GM23248 (cell line): ENCODE measurements at regions not wholly inside any gene's neighbourhood (a gene's known extent, or its start where the extent isn't known, plus 50 kb on each side); places are given as distances from the start of the nearest gene placed in this dataset.
A peak's percentile ranks its signal among the peaks of the same experiment; 100 is the strongest.

ENCODE experiments used
- DNase-seq: peaks from one replicate; pipeline ENCODE4 v3.0.0-alpha.2; 2015
- H2AFZ ChIP-seq: fragments of 200-600 bp; sonication (generic); 2 replicates; pipeline ENCODE4 v1.6.1; 2016; ENCODE audit warnings: antibody characterized with exemption
- H3F3A ChIP-seq: fragments of 200-600 bp; sonication (generic); 2 replicates; pipeline ENCODE4 v1.6.1; 2016; ENCODE audit warnings: mild to moderate bottlenecking, antibody characterized with exemption, mixed run types; ENCODE audit not compliant: insufficient read depth
- H3K27ac ChIP-seq: fragments of 200-600 bp; sonication (generic); 2 replicates; pipeline ENCODE4 v1.5.1; 2016; ENCODE audit warnings: mild to moderate bottlenecking
- H3K27me3 ChIP-seq: fragments of 200-600 bp; sonication (generic); replicated peaks from 2 replicates; pipeline ENCODE4 v1.6.1; 2016; ENCODE audit warnings: mild to moderate bottlenecking; ENCODE audit not compliant: insufficient read depth
- H3K36me3 ChIP-seq: fragments of 200-600 bp; sonication (generic); 2 replicates; pipeline ENCODE4 v1.6.1; 2016; ENCODE audit warnings: low read depth, mild to moderate bottlenecking
- H3K4me1 ChIP-seq: fragments of 200-600 bp; sonication (generic); 2 replicates; pipeline ENCODE4 v1.6.1; 2016; ENCODE audit warnings: mild to moderate bottlenecking; ENCODE audit not compliant: insufficient read depth
- H3K4me2 ChIP-seq: fragments of 200-600 bp; sonication (generic); one replicate; pipeline ENCODE4 v1.6.1; 2016; ENCODE audit warnings: mild to moderate bottlenecking; ENCODE audit not compliant: unreplicated experiment
- H3K4me3 ChIP-seq: fragments of 200-600 bp; sonication (generic); 2 replicates; pipeline ENCODE4 v1.5.1; 2016; ENCODE audit warnings: mild to moderate bottlenecking
- H3K79me2 ChIP-seq: fragments of 200-600 bp; sonication (generic); 2 replicates; pipeline ENCODE4 v1.6.1; 2016; ENCODE audit warnings: mild to moderate bottlenecking; ENCODE audit not compliant: insufficient read depth
- H3K9ac ChIP-seq: fragments of 200-600 bp; sonication (generic); 2 replicates; pipeline ENCODE4 v1.6.1; 2016; ENCODE audit warnings: mild to moderate bottlenecking
- H3K9me2 ChIP-seq: fragments of 200-600 bp; sonication (generic); 2 replicates; pipeline ENCODE4 v1.6.1; 2016; ENCODE audit warnings: mixed run types, mild to moderate bottlenecking, moderate library complexity; ENCODE audit not compliant: insufficient read depth
- H3K9me3 ChIP-seq: fragments of 200-600 bp; sonication (generic); one replicate; pipeline ENCODE4 v1.6.1; 2017; ENCODE audit warnings: low read depth
- H4K20me1 ChIP-seq: fragments of 200-600 bp; sonication (generic); 2 replicates; pipeline ENCODE4 v1.6.0; 2016; ENCODE audit not compliant: insufficient read depth
- EZH2 ChIP-seq: fragments of 200-600 bp; sonication (generic); IDR thresholded peaks from 2 replicates; pipeline ENCODE4 v1.6.1; 2018; ENCODE audit warnings: antibody characterized with exemption, mild to moderate bottlenecking; ENCODE audit not compliant: insufficient read depth, poor library complexity, severe bottlenecking
- EZH2phosphoT487 ChIP-seq: fragments of 200-600 bp; sonication (generic); IDR thresholded peaks from 2 replicates; pipeline ENCODE4 v1.6.1; 2018; ENCODE audit warnings: antibody characterized with exemption, moderate library complexity, mild to moderate bottlenecking, low read depth; ENCODE audit not compliant: insufficient read depth
- WGBS, 2 experiments: methylation state at CpG; one replicate each; pipeline ENCODE4 v1.1.6; 2015 to 2017; ENCODE audit warnings: low lambda C conversion rate in 2 of 2, low coverage in 1 of 2; ENCODE audit errors: missing lambda C conversion rate in 2 of 2; 5-methylcytosine and 5-hydroxymethylcytosine counted together
- in situ Hi-C: fragments of 300-500 bp; cut with MboI; formaldehyde crosslinking; loops from 2 replicates; pipeline ENCODE4 v1.15.0; 2020

- Histone ChIP-seq H3F3A (no peaks in the 10 kb centered on the region), H3K4me2 (no peak overlapping the region), H2AFZ (no peak overlapping the region), H3K27ac (no peak overlapping the region), H4K20me1 (no peaks in the 10 kb centered on the region), H3K4me3 (no peak overlapping the region), H3K9me2 (no peaks in the 10 kb centered on the region), H3K79me2 (no peaks in the 10 kb centered on the region), H3K9ac (no peak overlapping the region), H3K9me3 (no peaks in the 10 kb centered on the region), H3K27me3 (no peaks in the 10 kb centered on the region), H3K4me1 (no peaks in the 10 kb centered on the region), H3K36me3 (no peaks in the 10 kb centered on the region)
- no peak for DNase-seq
- no peak for TF ChIP-seq EZH2phosphoT487
- no peak for TF ChIP-seq EZH2
- 13 to 20% methylated on average over 1 of the region's 1 CpG for WGBS, 2 experiments
- in situ Hi-C loops: no loop called here
Observed at GRCh38 chr12:41801261-41801660, 343.4 kb downstream of the GXYLT1 start.

DNA sequence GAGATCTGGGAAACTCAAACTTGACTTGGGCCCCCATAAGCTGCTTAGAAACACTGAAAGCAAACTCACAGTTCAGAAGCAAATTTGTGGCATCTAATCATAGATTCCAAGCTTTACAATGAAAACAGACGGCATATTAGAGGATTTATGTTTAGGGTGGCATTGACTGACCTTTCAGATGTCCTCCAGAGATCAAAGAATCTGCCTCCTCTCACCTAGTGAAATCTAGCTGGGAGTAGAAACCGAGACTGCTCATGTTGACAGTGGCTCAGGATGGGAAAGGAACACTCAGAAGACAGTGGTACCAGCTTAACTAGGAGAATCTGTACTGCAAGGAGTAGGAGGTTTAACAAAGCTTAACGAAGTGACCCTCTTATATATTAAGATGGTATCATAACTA, 345.0 kb downstream of the GXYLT1 start:
- Histone ChIP-seq H3K9ac (no peak overlapping the region), H4K20me1 (no peaks in the 10 kb centered on the region), H3K9me3 (no peaks in the 10 kb centered on the region), H3K27me3 (no peaks in the 10 kb centered on the region), H3K4me3 (no peak overlapping the region), H3K9me2 (no peaks in the 10 kb centered on the region), H3K79me2 (no peaks in the 10 kb centered on the region), H3K4me2 (no peak overlapping the region), H3K36me3 (no peaks in the 10 kb centered on the region), H3K4me1 (no peaks in the 10 kb centered on the region), H3K27ac (no peak overlapping the region), H2AFZ (no peak overlapping the region), H3F3A (no peaks in the 10 kb centered on the region)
- in situ Hi-C loops: no loop called here
- WGBS, 2 experiments: 13 to 18% methylated on average over 3 of the region's 3 CpGs
- TF ChIP-seq EZH2phosphoT487 (no peak), EZH2 (no peak)
- DNase-seq: no peak

GRCh38 chr12:41795910-41796309, 348.8 kb downstream of the GXYLT1 start:
- 47 to 48% methylated on average over 5 of the region's 5 CpGs for WGBS, 2 experiments
- Histone ChIP-seq H3K4me2 (no peak overlapping the region), H3K79me2 (no peaks in the 10 kb centered on the region), H3K27me3 (no peaks in the 10 kb centered on the region), H4K20me1 (no peaks in the 10 kb centered on the region), H3K36me3 (no peaks in the 10 kb centered on the region), H3K4me3 (no peak overlapping the region), H3F3A (no peaks in the 10 kb centered on the region), H3K9ac (no peak overlapping the region), H3K27ac (no peak overlapping the region), H2AFZ (no peak overlapping the region), H3K4me1 (no peaks in the 10 kb centered on the region), H3K9me2 (no peaks in the 10 kb centered on the region), H3K9me3 (no peaks in the 10 kb centered on the region)
- TF ChIP-seq EZH2phosphoT487 (no peak), EZH2 (no peak)
- in situ Hi-C loops: no loop called here
- no peak for DNase-seq

- Histone ChIP-seq H3K27me3 (no peaks in the 10 kb centered on the region), H3K9me2 (no peaks in the 10 kb centered on the region), H3K4me1 (no peaks in the 10 kb centered on the region), H3K4me2 (no peak overlapping the region), H3K4me3 (no peak overlapping the region), H3K36me3 (no peaks in the 10 kb centered on the region), H4K20me1 (no peaks in the 10 kb centered on the region), H3F3A (no peaks in the 10 kb centered on the region), H3K9me3 (no peaks in the 10 kb centered on the region), H3K79me2 (no peaks in the 10 kb centered on the region), H3K27ac (no peak overlapping the region), H3K9ac (no peak overlapping the region), H2AFZ (peak overlapping the region; percentile 38; the same call in 1 of the 2 replicates)
- peak; percentile 31 for DNase-seq
- WGBS, 2 experiments: 4 to 10% methylated on average over 8 of the region's 8 CpGs
- TF ChIP-seq EZH2: no peak
- no peak for TF ChIP-seq EZH2phosphoT487
- in situ Hi-C loops: no loop called here
Observed at GRCh38 chr12:41795051-41795600, 349.5 kb downstream of the GXYLT1 start.

- in situ Hi-C loops: no loop called here
- H3K4me3 ChIP-seq: no peak overlapping the region
- no peaks in the 10 kb centered on the region for H3K9me2 ChIP-seq
- no peaks in the 10 kb centered on the region for H3K79me2 ChIP-seq
- H3K36me3 ChIP-seq: no peaks in the 10 kb centered on the region
- no peak overlapping the region for H3K4me2 ChIP-seq
- no peak overlapping the region for H3K27ac ChIP-seq
- no peak overlapping the region for H2AFZ ChIP-seq
- H3F3A ChIP-seq: no peaks in the 10 kb centered on the region
- DNase-seq: no peak
- H3K4me1 ChIP-seq: no peaks in the 10 kb centered on the region
- WGBS, 2 experiments: 21 to 23% methylated on average over 2 of the region's 2 CpGs
- no peaks in the 10 kb centered on the region for H3K9me3 ChIP-seq
- no peak overlapping the region for H3K9ac ChIP-seq
- H3K27me3 ChIP-seq: no peaks in the 10 kb centered on the region
- TF ChIP-seq EZH2 (no peak), EZH2phosphoT487 (no peak)
- no peaks in the 10 kb centered on the region for H4K20me1 ChIP-seq
Observed at GRCh38 chr12:41794336-41794735, 350.3 kb downstream of the GXYLT1 start.
